Neural cell (in vitro differentiated cells): ENCODE measurements at regions not wholly inside any gene's neighbourhood (a gene's known extent, or its start where the extent isn't known, plus 50 kb on each side); places are given as distances from the start of the nearest gene placed in this dataset.

Source experiments
- EZH2 ChIP-seq: fragments of 200-600, 300-800 bp; shearing (Covaris generic), sonication (generic); IDR thresholded peaks from 2 replicates; pipeline ENCODE4 v1.6.1; 2014; ENCODE audit warnings: antibody characterized with exemption, low read length, borderline replicate concordance, mild to moderate bottlenecking; ENCODE audit not compliant: insufficient read depth, poor library complexity, severe bottlenecking
- TF ChIP-seq, protein P1 (sequence below): fragments of 450-650 bp; IDR thresholded peaks from 2 replicates; pipeline ENCODE4 v1.5.1; 2014; ENCODE audit warnings: antibody characterized with exemption, mild to moderate bottlenecking, moderate library complexity; ENCODE audit not compliant: poor library complexity, severe bottlenecking

DNA sequence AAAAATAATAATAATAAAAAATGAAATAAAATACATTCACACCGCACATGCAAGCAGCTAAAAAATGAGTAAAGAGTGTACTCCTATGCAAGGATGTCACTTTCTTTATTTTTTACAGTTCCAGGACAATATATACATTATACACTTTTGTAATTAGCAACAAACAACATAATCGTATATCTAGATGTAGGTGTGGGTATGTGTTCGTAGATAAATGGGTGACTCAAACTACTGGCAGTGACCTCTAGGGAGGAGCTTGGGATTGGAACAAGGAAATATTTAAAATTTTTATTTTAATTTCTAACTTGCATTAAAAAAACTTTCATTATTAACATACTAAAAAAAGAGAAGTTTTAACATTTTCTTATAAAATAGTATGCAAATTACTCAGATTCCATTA, 86.1 kb upstream of the MYLIP start:
- TF ChIP-seq EZH2 = no peak
- TF ChIP-seq, protein P1, sequence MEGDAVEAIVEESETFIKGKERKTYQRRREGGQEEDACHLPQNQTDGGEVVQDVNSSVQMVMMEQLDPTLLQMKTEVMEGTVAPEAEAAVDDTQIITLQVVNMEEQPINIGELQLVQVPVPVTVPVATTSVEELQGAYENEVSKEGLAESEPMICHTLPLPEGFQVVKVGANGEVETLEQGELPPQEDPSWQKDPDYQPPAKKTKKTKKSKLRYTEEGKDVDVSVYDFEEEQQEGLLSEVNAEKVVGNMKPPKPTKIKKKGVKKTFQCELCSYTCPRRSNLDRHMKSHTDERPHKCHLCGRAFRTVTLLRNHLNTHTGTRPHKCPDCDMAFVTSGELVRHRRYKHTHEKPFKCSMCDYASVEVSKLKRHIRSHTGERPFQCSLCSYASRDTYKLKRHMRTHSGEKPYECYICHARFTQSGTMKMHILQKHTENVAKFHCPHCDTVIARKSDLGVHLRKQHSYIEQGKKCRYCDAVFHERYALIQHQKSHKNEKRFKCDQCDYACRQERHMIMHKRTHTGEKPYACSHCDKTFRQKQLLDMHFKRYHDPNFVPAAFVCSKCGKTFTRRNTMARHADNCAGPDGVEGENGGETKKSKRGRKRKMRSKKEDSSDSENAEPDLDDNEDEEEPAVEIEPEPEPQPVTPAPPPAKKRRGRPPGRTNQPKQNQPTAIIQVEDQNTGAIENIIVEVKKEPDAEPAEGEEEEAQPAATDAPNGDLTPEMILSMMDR = no peak
